A673 (cell line): ENCODE measurements at regions not wholly inside any gene's neighbourhood (a gene's known extent, or its start where the extent isn't known, plus 50 kb on each side); places are given as distances from the start of the nearest gene placed in this dataset.

Experiments used
- CTCF ChIP-seq: fragments of 300-800, 200-600 bp; sonication (generic); conservative IDR thresholded peaks from 2 replicates; pipeline ENCODE4 v1.5.1; 2017; ENCODE audit warnings: low read depth, mild to moderate bottlenecking, antibody characterized with exemption, low read length, moderate library complexity, mixed read lengths
- EZH2 ChIP-seq: fragments of 200-600 bp; sonication (generic); IDR thresholded peaks from 2 replicates; pipeline ENCODE4 v1.6.1; 2017; ENCODE audit warnings: borderline replicate concordance, low read depth, mild to moderate bottlenecking, mixed read lengths, antibody characterized with exemption, low read length; ENCODE audit not compliant: poor library complexity, severe bottlenecking

GRCh38 chr13:73464758-73465616 is 406.2 kb downstream of the KLF5 start:
- TF ChIP-seq EZH2 (no peak), CTCF (no peak)
